Activated naive CD4-positive, alpha-beta T cell treated with anti-CD3 and anti-CD28 coated beads, Interleukin-2, amount 50 U/mL, for 24 hours (primary cell): ENCODE measurements at regions not wholly inside any gene's neighbourhood (a gene's known extent, or its start where the extent isn't known, plus 50 kb on each side); places are given as distances from the start of the nearest gene placed in this dataset.

Experiments
- H3K27ac Mint-ChIP-seq: one replicate; pipeline ENCODE4 v1.8.0; 2021; ENCODE audit warnings: mild to moderate bottlenecking, mixed read lengths
- H3K27me3 Mint-ChIP-seq: one replicate; pipeline ENCODE4 v1.8.0; 2021; ENCODE audit warnings: mixed read lengths
- H3K36me3 Mint-ChIP-seq: one replicate; pipeline ENCODE4 v1.8.0; 2021; ENCODE audit warnings: mixed read lengths
- H3K4me1 Mint-ChIP-seq: one replicate; pipeline ENCODE4 v1.8.0; 2021; ENCODE audit warnings: mixed read lengths
- H3K4me3 Mint-ChIP-seq: one replicate; pipeline ENCODE4 v1.8.0; 2021; ENCODE audit warnings: mild to moderate bottlenecking, mixed read lengths
- H3K9me3 Mint-ChIP-seq: one replicate; pipeline ENCODE4 v1.8.0; 2021; ENCODE audit warnings: mixed read lengths

DNA sequence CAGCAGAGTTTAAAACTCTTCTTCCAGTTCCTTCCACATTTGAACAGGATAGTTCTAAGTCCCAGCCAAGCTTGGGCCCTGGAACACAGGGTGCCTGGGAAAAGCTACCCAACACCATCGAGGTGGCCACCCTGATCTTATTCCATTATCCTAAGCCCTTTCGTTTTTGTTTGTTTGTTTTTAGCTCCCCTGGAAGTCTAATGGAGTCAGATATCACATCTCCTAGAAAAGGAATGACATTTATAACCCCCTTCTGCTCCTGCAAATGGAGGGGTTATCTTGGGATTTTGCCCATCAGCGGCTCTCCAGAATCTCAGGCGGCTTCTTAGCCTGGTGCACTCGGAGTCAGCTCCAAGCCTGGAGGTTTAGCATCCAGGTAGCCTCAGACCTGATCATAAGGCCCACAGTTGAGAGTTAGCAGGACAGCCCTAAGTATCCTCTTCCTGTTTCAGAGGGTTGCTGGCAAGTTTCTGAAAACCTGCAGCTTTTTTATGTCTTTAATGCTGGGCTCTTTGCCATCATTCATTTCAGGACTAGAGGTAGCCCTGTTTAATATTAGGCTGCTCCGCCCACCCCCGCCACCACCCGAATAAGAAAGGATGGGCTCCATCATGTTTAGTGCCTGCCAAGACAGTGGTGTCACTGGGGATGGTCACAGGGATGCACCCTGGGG is 230.0 kb upstream of the LNX1 start:
- no peak overlapping the region for H3K27ac Mint-ChIP-seq
- H3K36me3 Mint-ChIP-seq: no peaks in the 10 kb centered on the region
- H3K4me1 Mint-ChIP-seq: no peaks in the 10 kb centered on the region
- no peak overlapping the region for H3K4me3 Mint-ChIP-seq
- H3K27me3 Mint-ChIP-seq: no peaks in the 10 kb centered on the region
- H3K9me3 Mint-ChIP-seq: no peaks in the 10 kb centered on the region

DNA sequence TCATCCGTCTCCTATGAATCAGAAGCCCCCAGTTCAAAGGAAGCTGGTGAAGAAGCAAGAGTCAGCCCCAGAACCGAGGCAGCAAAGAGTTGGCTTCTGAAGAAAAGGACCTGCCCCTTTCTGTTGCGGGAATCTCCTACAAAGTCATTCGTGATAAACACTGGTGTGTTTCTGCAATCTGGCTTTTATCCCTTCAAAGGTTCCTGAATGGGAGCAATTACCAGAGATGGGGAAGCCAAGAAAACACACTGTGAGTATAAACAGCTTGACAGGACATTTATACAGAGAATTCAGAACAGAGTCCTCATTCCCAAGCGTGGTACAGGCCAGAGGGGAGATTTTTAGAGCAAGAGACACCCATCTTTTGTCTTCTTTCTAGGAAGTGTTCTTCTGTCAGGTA is 226.8 kb upstream of the LNX1 start:
- no peak overlapping the region for H3K27ac Mint-ChIP-seq
- no peaks in the 10 kb centered on the region for H3K36me3 Mint-ChIP-seq
- no peaks in the 10 kb centered on the region for H3K9me3 Mint-ChIP-seq
- no peaks in the 10 kb centered on the region for H3K4me1 Mint-ChIP-seq
- H3K4me3 Mint-ChIP-seq: no peak overlapping the region
- H3K27me3 Mint-ChIP-seq: peaks cover 2% of the 10 kb centered on the region

DNA sequence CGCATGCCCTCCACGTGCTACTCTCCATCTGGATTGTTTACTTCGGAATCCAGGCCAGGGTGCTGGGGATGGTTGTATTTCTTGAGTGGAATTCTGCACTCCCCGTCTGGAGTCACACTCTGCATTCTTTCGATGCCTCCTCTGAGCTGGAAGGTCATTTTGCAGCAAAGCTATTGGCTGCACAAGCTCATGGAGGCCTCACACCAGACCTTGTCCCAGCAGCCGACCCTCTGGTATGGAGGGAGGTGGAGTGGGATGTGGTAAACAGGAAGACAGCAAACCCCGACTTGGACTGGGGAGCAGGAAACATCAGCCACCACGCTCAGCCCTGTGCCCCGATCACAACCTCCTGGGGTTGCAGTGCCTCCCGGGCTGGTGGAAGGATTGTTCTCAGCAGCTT is 225.3 kb upstream of the LNX1 start:
- Mint-ChIP-seq H3K27me3 (peaks cover 4% of the 10 kb centered on the region), H3K36me3 (no peaks in the 10 kb centered on the region), H3K4me1 (no peaks in the 10 kb centered on the region), H3K27ac (no peak overlapping the region), H3K9me3 (no peaks in the 10 kb centered on the region), H3K4me3 (no peak overlapping the region)

DNA sequence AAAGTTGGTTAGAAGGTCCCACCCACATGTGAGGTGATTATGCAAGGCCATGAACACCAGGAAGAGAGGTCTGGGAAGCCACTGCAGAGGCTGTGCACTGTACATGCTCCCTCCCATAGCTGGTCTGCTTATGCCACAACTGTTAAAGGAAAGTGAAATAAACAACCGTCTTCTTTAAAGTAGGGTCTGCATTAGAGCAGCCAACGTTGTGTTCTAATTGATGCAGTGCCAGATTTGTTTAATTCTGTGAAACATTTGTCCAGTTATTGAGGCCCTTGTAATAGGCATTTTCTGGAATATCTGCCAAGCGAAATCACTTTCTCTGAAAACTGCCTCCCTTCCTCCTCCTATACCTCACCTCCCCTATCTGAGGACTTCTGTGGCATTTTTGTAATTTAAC is 224.0 kb upstream of the LNX1 start:
- Mint-ChIP-seq H3K9me3 (no peaks in the 10 kb centered on the region), H3K4me1 (no peaks in the 10 kb centered on the region)

DNA sequence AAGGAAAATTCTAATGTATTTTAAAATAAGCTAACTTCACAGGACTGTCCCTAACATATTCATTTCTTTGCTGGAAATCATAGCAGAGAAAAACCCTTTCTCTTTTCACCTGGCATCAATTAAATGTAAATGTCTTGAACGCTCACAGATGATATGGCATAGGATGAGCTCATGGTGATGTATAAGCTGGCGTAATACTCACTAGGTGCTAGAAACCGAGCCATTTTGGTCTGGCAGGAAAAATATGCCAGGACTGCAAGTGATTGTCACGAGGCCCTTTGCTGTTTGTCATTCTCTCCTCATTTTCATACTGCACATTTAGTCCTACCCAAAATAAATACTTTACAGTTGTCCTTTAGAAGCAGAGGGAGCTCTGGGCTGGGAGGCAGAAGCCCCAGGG is 222.7 kb upstream of the LNX1 start:
- no peak overlapping the region for H3K4me3 Mint-ChIP-seq
- peaks cover 8% of the 10 kb centered on the region for H3K27me3 Mint-ChIP-seq
- no peaks in the 10 kb centered on the region for H3K4me1 Mint-ChIP-seq
- H3K9me3 Mint-ChIP-seq: no peaks in the 10 kb centered on the region
- H3K36me3 Mint-ChIP-seq: no peaks in the 10 kb centered on the region
- H3K27ac Mint-ChIP-seq: no peak overlapping the region

More for the DNA sequence above, 224.0 kb upstream of the LNX1 start:
- H3K27me3 Mint-ChIP-seq: peaks cover 4% of the 10 kb centered on the region
- H3K4me3 Mint-ChIP-seq: no peak overlapping the region
- H3K27ac Mint-ChIP-seq: no peak overlapping the region
- H3K36me3 Mint-ChIP-seq: no peaks in the 10 kb centered on the region

DNA sequence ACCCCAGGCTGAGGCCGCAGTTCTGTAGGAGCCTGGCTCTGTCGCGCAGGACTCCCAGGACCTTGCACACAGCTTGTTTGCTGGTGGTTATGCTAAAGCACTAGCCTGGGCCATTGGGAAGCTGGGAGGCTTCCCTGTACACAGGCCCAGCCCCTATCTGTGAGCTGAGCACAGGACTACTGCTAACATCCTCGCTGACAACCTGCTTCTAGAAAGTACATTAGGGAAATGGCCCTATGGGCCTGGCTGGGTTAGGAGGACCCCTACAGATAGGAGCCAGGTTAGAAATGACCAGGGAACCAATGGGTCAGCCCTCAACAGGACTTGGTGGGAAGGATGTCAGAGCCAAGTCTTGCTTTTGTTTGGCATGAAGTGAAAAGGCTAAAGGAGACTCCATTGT is 219.4 kb upstream of the LNX1 start:
- H3K27ac Mint-ChIP-seq: no peak overlapping the region
- no peaks in the 10 kb centered on the region for H3K9me3 Mint-ChIP-seq
- no peak overlapping the region for H3K4me3 Mint-ChIP-seq
- H3K4me1 Mint-ChIP-seq: no peaks in the 10 kb centered on the region
- H3K27me3 Mint-ChIP-seq: peaks cover 10% of the 10 kb centered on the region
- H3K36me3 Mint-ChIP-seq: no peaks in the 10 kb centered on the region

DNA sequence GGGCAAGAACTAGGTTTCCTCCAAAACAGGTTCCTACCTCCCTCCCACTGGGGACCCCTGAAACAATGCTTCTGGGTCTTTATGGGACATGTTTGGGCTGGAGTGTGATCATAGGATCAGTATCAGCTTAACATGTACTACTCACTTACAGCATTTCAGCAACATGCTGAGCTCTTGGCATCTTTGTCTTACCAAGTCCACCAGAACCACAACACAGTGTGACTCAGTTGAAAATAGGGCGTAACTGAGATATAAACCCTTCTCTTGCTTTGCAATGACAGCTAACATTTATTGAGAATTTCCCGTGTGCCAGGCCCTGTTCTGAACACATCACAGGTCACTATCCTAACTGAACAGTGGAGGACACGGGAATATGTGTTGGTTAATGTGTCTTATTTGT is 218.5 kb upstream of the LNX1 start:
- Mint-ChIP-seq H3K9me3 (no peaks in the 10 kb centered on the region), H3K4me3 (no peak overlapping the region), H3K4me1 (no peaks in the 10 kb centered on the region), H3K36me3 (no peaks in the 10 kb centered on the region), H3K27me3 (peaks cover 9% of the 10 kb centered on the region), H3K27ac (no peak overlapping the region)

DNA sequence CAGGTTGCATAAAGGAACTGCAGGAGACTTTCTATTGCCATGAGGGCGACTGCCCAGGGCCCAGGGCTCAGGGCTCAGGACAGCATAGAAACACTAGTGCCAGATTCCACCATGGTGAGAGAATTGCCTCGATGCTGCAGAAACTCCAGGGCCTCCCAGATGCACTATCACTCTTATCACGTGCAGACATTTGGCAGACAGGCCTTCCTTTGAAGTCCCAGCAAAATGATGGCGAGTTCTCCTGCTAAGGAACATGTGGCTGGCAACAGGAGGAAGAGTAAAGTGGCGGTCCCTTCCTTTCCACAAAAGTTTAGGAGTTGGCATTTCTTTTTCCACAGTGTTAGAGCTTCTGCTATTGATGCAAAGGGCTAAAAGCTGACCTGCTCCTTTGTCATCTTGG is 214.0 kb upstream of the LNX1 start:
- peaks cover 6% of the 10 kb centered on the region for H3K27me3 Mint-ChIP-seq
- H3K36me3 Mint-ChIP-seq: no peaks in the 10 kb centered on the region
- H3K9me3 Mint-ChIP-seq: no peaks in the 10 kb centered on the region
- H3K27ac Mint-ChIP-seq: no peak overlapping the region
- H3K4me3 Mint-ChIP-seq: no peak overlapping the region
- no peaks in the 10 kb centered on the region for H3K4me1 Mint-ChIP-seq

DNA sequence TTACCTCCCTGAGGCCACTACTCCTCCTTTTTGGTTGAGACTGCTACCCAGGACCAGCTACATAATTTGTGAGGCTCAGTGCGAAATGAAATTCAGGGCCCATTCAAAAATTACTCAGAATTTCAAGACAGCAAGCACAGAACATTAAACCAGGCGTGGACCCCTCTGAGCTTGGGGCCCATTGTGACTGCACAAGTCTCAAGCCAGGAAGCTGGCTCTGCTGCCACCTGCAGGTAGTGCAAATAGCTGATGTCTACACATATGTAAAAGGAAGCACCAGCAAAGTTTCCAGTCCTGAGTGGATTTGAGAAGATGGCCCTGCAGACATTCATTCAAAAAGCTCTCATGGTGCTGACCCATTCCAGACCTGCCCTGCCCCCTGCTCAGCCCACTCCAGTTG is 213.4 kb upstream of the LNX1 start:
- Mint-ChIP-seq H3K4me1 (no peaks in the 10 kb centered on the region), H3K9me3 (no peaks in the 10 kb centered on the region), H3K27me3 (peaks cover 6% of the 10 kb centered on the region), H3K27ac (no peak overlapping the region), H3K36me3 (no peaks in the 10 kb centered on the region), H3K4me3 (no peak overlapping the region)

DNA sequence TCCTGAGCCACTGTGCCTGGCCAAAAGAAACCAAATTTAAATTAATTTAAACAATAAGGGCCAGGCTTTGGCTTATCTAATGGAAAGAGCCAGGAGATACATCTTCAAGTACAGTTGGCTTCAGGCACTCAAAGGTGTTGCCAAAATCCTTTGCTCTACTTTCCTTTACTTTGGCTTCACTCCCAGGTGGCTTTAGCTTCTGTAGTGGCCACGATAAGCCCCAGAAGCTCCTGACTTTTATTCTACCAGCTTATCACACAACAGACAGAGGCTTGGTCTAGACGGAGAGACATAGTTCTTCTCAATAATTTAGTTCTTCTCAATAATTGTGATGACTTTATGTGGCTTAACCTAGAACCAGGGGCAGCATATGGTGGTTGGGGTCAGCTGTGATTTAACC is 211.2 kb upstream of the LNX1 start:
- Mint-ChIP-seq H3K4me1 (no peaks in the 10 kb centered on the region), H3K27me3 (no peaks in the 10 kb centered on the region), H3K9me3 (no peaks in the 10 kb centered on the region), H3K4me3 (no peak overlapping the region), H3K36me3 (no peaks in the 10 kb centered on the region), H3K27ac (no peak overlapping the region)

DNA sequence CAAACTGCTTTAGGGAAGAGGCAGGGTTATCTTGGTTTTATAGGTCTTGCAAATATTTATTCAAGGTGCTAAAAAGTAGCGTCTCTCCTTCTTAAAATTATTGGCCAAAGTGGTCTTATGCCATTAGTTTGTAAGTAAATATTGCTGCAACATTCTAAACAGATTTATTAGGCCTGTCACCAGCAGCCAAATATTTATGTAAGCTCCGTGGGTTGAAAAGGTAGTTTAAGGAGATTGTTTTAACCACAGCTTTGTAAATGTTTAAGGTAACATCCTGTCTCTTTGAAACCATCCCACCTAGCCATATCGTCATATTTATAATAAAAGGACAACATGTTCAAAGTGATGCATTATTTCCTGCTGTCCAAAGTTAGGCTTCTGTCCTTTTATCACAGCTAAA is 210.1 kb upstream of the LNX1 start:
- Mint-ChIP-seq H3K4me1 (no peaks in the 10 kb centered on the region), H3K9me3 (no peaks in the 10 kb centered on the region), H3K36me3 (no peaks in the 10 kb centered on the region), H3K4me3 (no peak overlapping the region), H3K27me3 (no peaks in the 10 kb centered on the region), H3K27ac (no peak overlapping the region)

DNA sequence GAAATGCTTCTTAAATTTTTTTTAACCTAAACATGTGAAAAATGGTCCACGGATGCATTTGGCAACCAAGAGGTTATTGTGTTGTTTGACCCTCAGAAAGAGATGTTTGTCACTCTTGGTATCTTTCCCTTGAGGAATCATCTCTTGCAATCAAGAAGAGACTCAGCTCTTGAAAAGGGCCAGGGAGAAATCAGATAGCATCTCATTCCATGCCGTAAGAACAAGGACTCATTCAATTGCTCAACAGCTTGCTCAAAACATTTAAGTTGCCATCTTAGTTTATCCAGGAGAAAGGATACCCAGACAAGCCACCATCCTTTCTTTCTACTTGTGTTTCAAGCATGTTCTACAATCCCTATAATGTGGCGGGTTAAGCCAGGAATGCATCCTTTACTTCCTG is 209.5 kb upstream of the LNX1 start:
- Mint-ChIP-seq H3K27ac (no peak overlapping the region), H3K4me3 (no peak overlapping the region), H3K36me3 (no peaks in the 10 kb centered on the region), H3K4me1 (no peaks in the 10 kb centered on the region), H3K27me3 (no peaks in the 10 kb centered on the region), H3K9me3 (no peaks in the 10 kb centered on the region)

DNA sequence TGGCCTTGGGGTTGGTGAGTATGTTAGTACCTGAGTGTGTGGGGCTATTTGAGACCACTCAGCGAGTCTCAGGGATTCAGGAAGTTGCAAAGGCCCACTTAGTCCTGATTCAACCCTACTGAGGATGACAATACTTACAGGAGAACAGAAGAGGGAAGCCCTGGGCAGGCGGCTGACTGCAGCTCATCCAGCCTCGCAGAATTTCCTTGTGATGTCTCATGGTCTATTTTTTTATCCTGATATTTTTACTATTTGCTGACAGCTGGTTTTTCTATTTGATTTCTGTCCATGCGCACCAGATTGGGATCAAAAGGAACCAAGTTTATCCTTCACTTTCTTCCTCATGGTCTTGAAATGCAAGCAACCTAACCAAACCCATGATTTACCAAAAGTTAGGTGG is 201.8 kb upstream of the LNX1 start:
- no peak overlapping the region for H3K27ac Mint-ChIP-seq
- H3K9me3 Mint-ChIP-seq: no peaks in the 10 kb centered on the region
- no peaks in the 10 kb centered on the region for H3K4me1 Mint-ChIP-seq
- no peak overlapping the region for H3K4me3 Mint-ChIP-seq
- peaks cover 19% of the 10 kb centered on the region for H3K27me3 Mint-ChIP-seq
- no peaks in the 10 kb centered on the region for H3K36me3 Mint-ChIP-seq

DNA sequence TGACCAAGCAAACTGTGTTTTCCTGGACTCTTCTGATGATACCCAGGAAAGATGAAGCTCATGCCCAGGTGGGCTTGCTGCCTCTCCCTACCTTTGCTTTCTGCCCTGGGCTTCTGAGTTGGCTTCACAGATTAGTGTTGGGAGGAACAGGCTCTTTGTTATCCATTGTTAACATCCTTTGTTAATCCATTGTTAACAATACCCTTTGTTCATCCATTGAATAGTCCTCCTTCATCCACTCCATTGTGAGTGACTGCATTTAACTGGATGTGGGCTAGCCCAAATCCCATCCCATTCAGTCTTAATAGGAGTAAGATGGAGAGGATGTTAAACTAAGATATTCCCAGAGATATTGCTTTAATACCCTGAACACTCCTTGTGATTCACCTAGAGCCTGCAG is 199.0 kb upstream of the LNX1 start:
- no peak overlapping the region for H3K4me3 Mint-ChIP-seq
- peaks cover 20% of the 10 kb centered on the region for H3K27me3 Mint-ChIP-seq
- no peak overlapping the region for H3K27ac Mint-ChIP-seq
- no peaks in the 10 kb centered on the region for H3K4me1 Mint-ChIP-seq
- H3K9me3 Mint-ChIP-seq: no peaks in the 10 kb centered on the region
- no peaks in the 10 kb centered on the region for H3K36me3 Mint-ChIP-seq

DNA sequence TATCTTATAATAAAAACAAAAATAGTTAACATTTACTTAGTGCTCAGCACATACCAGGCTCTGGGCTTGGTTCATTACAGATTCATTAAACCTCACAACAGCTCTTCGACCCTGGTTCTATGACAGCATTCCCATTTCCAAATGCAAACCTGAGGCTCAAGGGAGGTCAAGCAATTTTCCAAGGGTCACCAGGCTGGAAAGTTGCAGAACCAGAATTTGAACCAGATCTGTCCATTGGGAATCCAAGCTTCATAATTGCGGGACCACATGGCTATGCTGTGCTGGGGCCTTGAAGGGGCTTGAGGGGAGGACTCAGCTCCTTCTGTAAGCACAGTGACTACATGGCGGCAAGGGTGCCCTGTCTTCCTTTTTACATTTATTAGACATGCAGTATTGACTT is 197.3 kb upstream of the LNX1 start:
- Mint-ChIP-seq H3K27me3 (peaks cover 19% of the 10 kb centered on the region), H3K36me3 (no peaks in the 10 kb centered on the region), H3K9me3 (no peaks in the 10 kb centered on the region), H3K27ac (no peak overlapping the region), H3K4me3 (no peak overlapping the region), H3K4me1 (no peaks in the 10 kb centered on the region)

DNA sequence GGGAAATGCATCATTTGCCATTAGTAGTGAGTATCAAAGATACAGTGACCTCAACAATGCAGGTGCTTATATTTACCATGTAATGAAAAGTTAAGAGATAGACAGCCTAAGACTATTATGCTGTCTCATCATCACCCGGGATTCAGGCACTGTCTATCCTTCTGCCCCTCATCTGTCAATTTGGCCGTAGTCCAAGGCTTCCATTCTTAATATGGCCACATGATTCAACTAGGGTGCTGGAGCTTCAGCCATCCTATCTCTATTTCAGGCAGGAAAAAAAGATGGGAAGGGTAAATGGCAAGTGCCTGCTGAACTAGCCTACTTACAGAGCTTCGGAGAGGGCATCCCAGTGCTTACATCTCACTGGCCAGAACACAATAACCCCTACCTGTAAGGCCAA is 196.7 kb upstream of the LNX1 start:
- no peak overlapping the region for H3K27ac Mint-ChIP-seq
- no peaks in the 10 kb centered on the region for H3K4me1 Mint-ChIP-seq
- no peaks in the 10 kb centered on the region for H3K9me3 Mint-ChIP-seq
- no peak overlapping the region for H3K4me3 Mint-ChIP-seq
- H3K36me3 Mint-ChIP-seq: no peaks in the 10 kb centered on the region
- peaks cover 19% of the 10 kb centered on the region for H3K27me3 Mint-ChIP-seq

DNA sequence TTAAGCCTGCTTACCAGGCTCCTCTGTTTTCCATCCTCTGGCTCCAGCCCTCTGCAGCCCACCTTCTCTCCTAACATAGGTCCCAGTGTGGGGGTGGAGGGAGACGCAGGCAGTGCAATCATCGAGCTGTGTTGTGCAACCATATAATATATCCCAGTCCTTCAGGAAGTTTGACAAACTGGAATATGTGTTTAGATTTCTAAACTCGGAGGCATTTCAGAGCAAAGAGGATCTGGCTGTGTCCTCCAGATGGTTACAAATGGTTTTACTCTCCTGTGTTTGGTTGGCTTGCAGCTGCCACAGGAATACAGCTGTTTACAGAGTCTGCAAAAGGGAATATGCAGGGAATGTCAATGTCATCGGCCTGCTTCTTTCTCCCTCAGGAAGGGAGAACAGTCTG is 195.3 kb upstream of the LNX1 start:
- Mint-ChIP-seq H3K4me3 (no peak overlapping the region), H3K9me3 (no peaks in the 10 kb centered on the region), H3K36me3 (no peaks in the 10 kb centered on the region), H3K4me1 (no peaks in the 10 kb centered on the region), H3K27ac (no peak overlapping the region), H3K27me3 (peaks cover 15% of the 10 kb centered on the region)
